ENCODE measurements at regions not wholly inside any gene's neighbourhood (a gene's known extent, or its start where the extent isn't known, plus 50 kb on each side); places are given as distances from the start of the nearest gene placed in this dataset.

GRCh38 chr16:60640038-60640437, 1396.2 kb downstream of the CDH8 start:
- TF ChIP-seq CTCF (IDR thresholded peaks at IDR 0.05) (no peak), POLR2AphosphoS5 (IDR thresholded peaks at IDR 0.05) (no peak), EP300 (IDR thresholded peaks at IDR 0.05) (no peak)

Data from upper lobe of left lung (tissue), 4 donors.